ENCODE measurements at regions not wholly inside any gene's neighbourhood (a gene's known extent, or its start where the extent isn't known, plus 50 kb on each side); places are given as distances from the start of the nearest gene placed in this dataset.

DNA sequence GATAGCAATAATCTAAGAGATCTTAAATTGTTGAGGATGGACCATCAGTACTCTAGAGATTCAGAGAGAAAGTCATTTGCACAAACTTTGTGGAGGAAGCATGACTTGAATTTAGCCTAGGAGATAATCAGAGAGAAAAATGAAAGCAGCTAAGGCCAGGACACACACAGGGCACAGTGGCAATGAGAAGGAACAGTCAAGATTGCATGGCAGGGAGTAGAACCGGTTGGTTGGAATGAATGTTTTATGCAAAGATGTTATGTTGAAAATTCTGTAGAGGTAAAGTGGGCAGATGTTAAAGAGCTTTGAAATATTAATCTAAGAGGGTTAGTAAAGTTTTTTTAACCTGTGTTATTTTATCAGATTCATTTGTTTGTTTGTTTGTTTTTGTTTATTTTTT, 521.8 kb downstream of the GATA3 start:
- Mint-ChIP-seq H3K36me3 (ENCODE audit: insufficient read depth) (no peaks in the 10 kb centered on the region), H3K4me1 (ENCODE audit: low read depth) (no peaks in the 10 kb centered on the region), H3K27ac (no peak overlapping the region), H3K27me3 (peaks cover 22% of the 10 kb centered on the region), H3K9me3 (ENCODE audit: low read depth) (no peaks in the 10 kb centered on the region), H3K4me3 (ENCODE audit: low read depth) (no peak overlapping the region)
- DNase-seq (ENCODE audit: low spot score, unreplicated experiment): no peak
- TF ChIP-seq, protein P1, sequence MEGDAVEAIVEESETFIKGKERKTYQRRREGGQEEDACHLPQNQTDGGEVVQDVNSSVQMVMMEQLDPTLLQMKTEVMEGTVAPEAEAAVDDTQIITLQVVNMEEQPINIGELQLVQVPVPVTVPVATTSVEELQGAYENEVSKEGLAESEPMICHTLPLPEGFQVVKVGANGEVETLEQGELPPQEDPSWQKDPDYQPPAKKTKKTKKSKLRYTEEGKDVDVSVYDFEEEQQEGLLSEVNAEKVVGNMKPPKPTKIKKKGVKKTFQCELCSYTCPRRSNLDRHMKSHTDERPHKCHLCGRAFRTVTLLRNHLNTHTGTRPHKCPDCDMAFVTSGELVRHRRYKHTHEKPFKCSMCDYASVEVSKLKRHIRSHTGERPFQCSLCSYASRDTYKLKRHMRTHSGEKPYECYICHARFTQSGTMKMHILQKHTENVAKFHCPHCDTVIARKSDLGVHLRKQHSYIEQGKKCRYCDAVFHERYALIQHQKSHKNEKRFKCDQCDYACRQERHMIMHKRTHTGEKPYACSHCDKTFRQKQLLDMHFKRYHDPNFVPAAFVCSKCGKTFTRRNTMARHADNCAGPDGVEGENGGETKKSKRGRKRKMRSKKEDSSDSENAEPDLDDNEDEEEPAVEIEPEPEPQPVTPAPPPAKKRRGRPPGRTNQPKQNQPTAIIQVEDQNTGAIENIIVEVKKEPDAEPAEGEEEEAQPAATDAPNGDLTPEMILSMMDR (IDR thresholded peaks at IDR 0.05; ENCODE audit: unreplicated experiment): no peak

DNA sequence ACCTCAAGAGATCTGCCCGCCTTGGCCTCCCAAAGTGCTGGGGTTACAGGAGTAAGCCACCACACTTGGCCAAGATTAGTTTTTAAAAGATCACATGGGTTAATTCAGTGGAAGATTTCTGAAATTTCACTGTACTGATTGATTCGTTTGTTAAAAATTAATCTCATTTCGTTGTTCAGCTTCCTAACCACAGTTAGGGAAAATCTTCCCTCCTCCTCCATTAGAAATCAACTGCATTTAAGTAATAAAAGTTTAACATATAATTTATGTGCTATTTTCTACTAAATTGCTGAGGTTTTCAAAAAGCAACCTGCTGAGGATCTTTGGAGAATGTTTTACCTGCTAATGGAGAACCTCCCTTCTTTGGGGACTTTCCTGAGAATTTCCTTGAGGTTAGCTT, 522.4 kb downstream of the GATA3 start:
- Mint-ChIP-seq H3K4me3 (ENCODE audit: low read depth) (no peak overlapping the region), H3K4me1 (ENCODE audit: low read depth) (no peaks in the 10 kb centered on the region), H3K36me3 (ENCODE audit: insufficient read depth) (no peaks in the 10 kb centered on the region), H3K27me3 (peaks cover 25% of the 10 kb centered on the region), H3K9me3 (ENCODE audit: low read depth) (no peaks in the 10 kb centered on the region), H3K27ac (no peak overlapping the region)
- no peak for DNase-seq (ENCODE audit: low spot score, unreplicated experiment)
- TF ChIP-seq, protein P1 (IDR thresholded peaks at IDR 0.05; ENCODE audit: unreplicated experiment): no peak

DNA sequence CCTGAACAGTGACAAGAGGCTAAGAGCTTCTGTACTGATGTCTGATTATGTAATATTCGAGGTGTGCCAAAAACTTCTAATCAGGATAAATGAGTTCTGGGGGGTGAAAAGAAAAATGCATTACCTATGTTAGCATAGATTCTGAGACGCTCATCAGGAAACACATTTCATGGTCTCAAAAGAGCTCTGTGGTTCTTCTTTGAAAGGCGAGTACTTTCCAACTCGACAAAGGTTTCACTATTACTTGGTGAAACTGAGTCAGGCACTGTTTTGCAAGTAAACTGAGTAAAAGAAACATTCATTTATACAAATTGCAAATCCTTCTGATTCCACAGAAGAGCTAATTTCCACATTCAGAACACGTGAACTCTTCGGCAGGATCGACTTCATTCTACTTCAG, 523.2 kb downstream of the GATA3 start:
- H3K27me3 Mint-ChIP-seq: peaks cover 25% of the 10 kb centered on the region
- H3K9me3 Mint-ChIP-seq (ENCODE audit: low read depth): no peaks in the 10 kb centered on the region
- no peaks in the 10 kb centered on the region for H3K4me1 Mint-ChIP-seq (ENCODE audit: low read depth)
- no peaks in the 10 kb centered on the region for H3K36me3 Mint-ChIP-seq (ENCODE audit: insufficient read depth)
- H3K4me3 Mint-ChIP-seq (ENCODE audit: low read depth): no peak overlapping the region
- no peak for DNase-seq (ENCODE audit: low spot score, unreplicated experiment)
- H3K27ac Mint-ChIP-seq: no peak overlapping the region
- TF ChIP-seq, protein P1 (IDR thresholded peaks at IDR 0.05; ENCODE audit: unreplicated experiment): no peak

DNA sequence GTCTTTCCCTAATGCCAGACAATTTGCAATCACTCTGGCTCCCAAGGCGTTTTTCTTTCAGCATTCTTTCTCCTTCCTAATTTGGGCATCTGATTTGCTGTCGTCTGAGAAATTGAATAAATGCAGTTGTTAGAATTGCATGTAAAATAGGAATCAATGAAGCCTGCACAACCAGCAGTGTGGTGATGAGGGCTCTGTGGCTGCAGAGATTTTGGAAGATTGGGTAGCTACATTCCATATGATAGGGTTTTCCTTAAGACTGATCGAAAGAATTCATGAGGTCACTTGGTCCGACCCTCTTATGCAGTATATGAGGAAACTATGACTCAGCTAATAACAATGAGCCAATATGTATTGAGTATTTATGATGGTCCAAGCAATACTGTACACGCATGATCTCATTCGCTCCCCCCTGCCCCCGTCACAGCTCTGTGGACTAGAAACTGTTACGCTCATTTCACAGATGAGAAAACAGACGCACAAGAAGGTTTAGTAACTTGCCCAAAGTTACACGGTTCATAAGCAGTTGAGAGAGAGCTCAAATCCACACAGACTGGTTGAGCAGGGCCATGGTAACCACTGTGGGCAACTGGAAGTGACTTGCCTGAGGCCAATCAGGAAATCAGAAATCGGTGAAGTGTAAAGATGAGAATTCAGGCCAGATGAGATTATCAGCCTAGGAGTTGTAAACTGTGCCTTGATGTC, 527.2 kb downstream of the GATA3 start:
- no peak for DNase-seq (ENCODE audit: low spot score, unreplicated experiment)
- Mint-ChIP-seq H3K27ac (no peak overlapping the region), H3K27me3 (peaks cover 13% of the 10 kb centered on the region), H3K4me3 (ENCODE audit: low read depth) (no peak overlapping the region), H3K9me3 (ENCODE audit: low read depth) (no peaks in the 10 kb centered on the region), H3K36me3 (ENCODE audit: insufficient read depth) (no peaks in the 10 kb centered on the region), H3K4me1 (ENCODE audit: low read depth) (no peaks in the 10 kb centered on the region)
- TF ChIP-seq, protein P1 (IDR thresholded peaks at IDR 0.05; ENCODE audit: unreplicated experiment): no peak

DNA sequence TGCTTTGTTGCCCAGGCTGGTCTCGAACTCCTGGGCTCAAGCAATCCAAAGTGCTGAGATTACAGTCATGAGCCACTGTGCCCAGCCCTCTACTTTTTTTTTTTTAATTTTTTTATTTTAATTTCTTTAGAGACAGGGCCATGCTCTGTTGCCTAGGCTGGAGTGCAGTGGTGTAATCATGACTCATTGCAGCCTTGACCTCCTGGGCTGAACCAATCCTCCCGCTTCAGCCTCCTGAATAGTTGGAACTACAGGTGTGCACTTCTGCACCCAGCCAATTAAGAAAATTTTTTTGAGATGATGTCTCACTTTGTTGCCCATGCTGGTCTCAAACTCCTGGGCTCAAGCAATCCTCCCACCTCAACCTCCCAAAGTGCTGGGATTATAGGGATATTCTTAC, 528.6 kb downstream of the GATA3 start:
- H3K9me3 Mint-ChIP-seq (ENCODE audit: low read depth): no peaks in the 10 kb centered on the region
- peaks cover 17% of the 10 kb centered on the region for H3K27me3 Mint-ChIP-seq
- H3K4me1 Mint-ChIP-seq (ENCODE audit: low read depth): no peaks in the 10 kb centered on the region
- TF ChIP-seq, protein P1 (IDR thresholded peaks at IDR 0.05; ENCODE audit: unreplicated experiment): no peak
- H3K4me3 Mint-ChIP-seq (ENCODE audit: low read depth): no peak overlapping the region
- no peaks in the 10 kb centered on the region for H3K36me3 Mint-ChIP-seq (ENCODE audit: insufficient read depth)
- DNase-seq (ENCODE audit: low spot score, unreplicated experiment): no peak
- H3K27ac Mint-ChIP-seq: no peak overlapping the region

All from progenitor cell of endocrine pancreas (in vitro differentiated cells).